Stimulated activated CD8-positive, alpha-beta memory T cell treated with anti-CD3 and anti-CD28 coated beads, Interleukin-12 subunit alpha, Interleukin-12 subunit beta, amount 100 ng/mL, for 4 hours (primary cell): ENCODE measurements at regions not wholly inside any gene's neighbourhood (a gene's known extent, or its start where the extent isn't known, plus 50 kb on each side); places are given as distances from the start of the nearest gene placed in this dataset.

Experiments used
- DNase-seq: peaks from one replicate; pipeline ENCODE4 v3.0.0-alpha.2; 2020; ENCODE audit warnings: low read depth

- DNase-seq, result no peak
Measured at GRCh38 chr2:479490-480176, 191.7 kb upstream of the ALKAL2 start.

GRCh38 chr2:479031-479430 lies 191.1 kb upstream of the ALKAL2 start:
- no peak for DNase-seq

- no peak for DNase-seq
Measured at GRCh38 chr2:471560-471959, 183.7 kb upstream of the ALKAL2 start.

GRCh38 chr2:469514-469913 lies 181.6 kb upstream of the ALKAL2 start:
- DNase-seq, result no peak

- no peak for DNase-seq
Measured at GRCh38 chr2:468648-469336, 180.9 kb upstream of the ALKAL2 start.

- DNase-seq, result no peak
Measured at GRCh38 chr2:467892-468647, 180.2 kb upstream of the ALKAL2 start.

GRCh38 chr2:467543-467891 lies 179.6 kb upstream of the ALKAL2 start:
- DNase-seq, result no peak

- DNase-seq, result no peak
Measured at GRCh38 chr2:467101-467500, 179.2 kb upstream of the ALKAL2 start.

- no peak for DNase-seq
Measured at GRCh38 chr2:464562-465309, 176.8 kb upstream of the ALKAL2 start.

- no peak for DNase-seq
Measured at GRCh38 chr2:460861-461260, 173.0 kb upstream of the ALKAL2 start.

GRCh38 chr2:459931-460330 lies 172.0 kb upstream of the ALKAL2 start:
- no peak for DNase-seq

GRCh38 chr2:458425-458815 lies 170.5 kb upstream of the ALKAL2 start:
- DNase-seq, result no peak

- no peak for DNase-seq
Measured at GRCh38 chr2:457792-458424, 170.0 kb upstream of the ALKAL2 start.

GRCh38 chr2:457262-457661 lies 169.4 kb upstream of the ALKAL2 start:
- DNase-seq, result no peak

- no peak for DNase-seq
Measured at GRCh38 chr2:455913-456312, 168.0 kb upstream of the ALKAL2 start.

GRCh38 chr2:455015-455705 lies 167.3 kb upstream of the ALKAL2 start:
- no peak for DNase-seq

GRCh38 chr2:453132-453531 lies 165.2 kb upstream of the ALKAL2 start:
- DNase-seq, result no peak

GRCh38 chr2:451495-451894 lies 163.6 kb upstream of the ALKAL2 start:
- DNase-seq, result no peak

GRCh38 chr2:449246-450067 lies 161.6 kb upstream of the ALKAL2 start:
- DNase-seq, result no peak

GRCh38 chr2:447902-448665 lies 160.2 kb upstream of the ALKAL2 start:
- no peak for DNase-seq
